ENCODE measurements at regions not wholly inside any gene's neighbourhood (a gene's known extent, or its start where the extent isn't known, plus 50 kb on each side); places are given as distances from the start of the nearest gene placed in this dataset.
"Not testable (repeated sequence)": the region's sequence is repeated elsewhere in the genome, so short reads cannot be mapped to it uniquely, and the experiment has no call there.

DNA sequence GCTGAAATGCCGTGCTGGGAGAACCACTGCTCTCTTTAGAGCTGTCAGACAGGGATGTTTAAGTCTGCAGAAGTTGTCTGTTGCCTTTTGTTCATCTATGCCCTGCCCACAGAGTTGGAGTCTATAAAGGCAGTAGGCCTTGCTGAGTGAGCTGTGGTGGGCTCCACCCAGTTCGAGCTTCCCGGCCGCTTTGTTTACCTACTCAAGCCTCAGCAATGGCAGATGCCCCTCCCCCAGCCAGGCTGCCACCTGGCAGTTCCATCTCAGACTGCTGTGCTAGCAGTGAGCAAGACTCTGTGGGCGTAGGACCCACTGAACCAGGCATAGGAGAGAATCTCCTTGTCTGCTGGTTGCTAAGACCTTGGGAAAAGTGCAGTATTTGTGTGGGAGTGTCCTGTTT is 160.0 kb upstream of the PTPRZ1 start:
- H3K23ac ChIP-seq (ENCODE audit: low read depth, low read length); H3K9me3 ChIP-seq (ENCODE audit: control insufficient read depth, insufficient read depth, low read length); H2BK120ac ChIP-seq (ENCODE audit: low read depth, low read length); H2AK5ac ChIP-seq (ENCODE audit: low read depth, low read length); H3K56ac ChIP-seq (ENCODE audit: extremely low read depth, insufficient read depth, low read length); H2BK20ac ChIP-seq (ENCODE audit: low read depth, low read length); H4K8ac ChIP-seq (ENCODE audit: low read depth in 2 of 2, low read length in 2 of 2); intact Hi-C loops (cut with micrococcal nuclease); H2BK15ac ChIP-seq (ENCODE audit: low read depth, low read length); H3K4me3 ChIP-seq (ENCODE audit: insufficient read depth, low read depth, low read length); H3K27ac ChIP-seq (ENCODE audit: insufficient read depth, low read length); H3K14ac ChIP-seq (replicated peaks; ENCODE audit: low read depth, low read length); BruUV-seq (replicated peaks); H3K9ac ChIP-seq (ENCODE audit: low read depth, low read length); dilution Hi-C loops (cut with HindIII; ENCODE audit: low sequenced_read_pairs, unreplicated experiment); POLR2A ChIA-PET (ENCODE audit: unreplicated experiment); H2AFZ ChIP-seq (replicated peaks; ENCODE audit: low read length, poor library complexity); H3K27me3 ChIP-seq (ENCODE audit: control insufficient read depth, insufficient read depth, low read length); H4K20me1 ChIP-seq (ENCODE audit: insufficient read depth, low read length); H4K91ac ChIP-seq (ENCODE audit: insufficient read depth, low read depth, low read length); H3K9me1 ChIP-seq (ENCODE audit: insufficient read depth, low read length); H2BK5ac ChIP-seq (ENCODE audit: low read depth, low read length, poor library complexity, severe bottlenecking); H3K4me1 ChIP-seq (ENCODE audit: control insufficient read depth, insufficient read depth, low read length); H3K36me3 ChIP-seq (ENCODE audit: control insufficient read depth, insufficient read depth, low read length); H3K18ac ChIP-seq (ENCODE audit: low read depth, low read length); H3K4me2 ChIP-seq (ENCODE audit: low read depth, low read length); in situ Hi-C loops (cut with MboI; ENCODE audit: low sequenced_read_pairs); CTCF ChIA-PET; H3K79me1 ChIP-seq (ENCODE audit: low read depth in 1 of 2, low read length in 2 of 2); H3K4ac ChIP-seq (ENCODE audit: low read depth, low read length); DNase-seq; ATAC-seq (ENCODE audit: low read depth); H4K5ac ChIP-seq (ENCODE audit: low read depth, low read length); H2AK9ac ChIP-seq (replicated peaks; ENCODE audit: low read depth, low read length, poor library complexity): not testable (repeated sequence)
- WGBS, 2 experiments (ENCODE audit: extremely low coverage in 2 of 2, insufficient read length in 1 of 2), result no CpG with 5 or more reads among the region's 5 CpGs

Measured in IMR-90 (cell line).